CD4-positive, alpha-beta memory T cell (primary cell): ENCODE measurements at regions not wholly inside any gene's neighbourhood (a gene's known extent, or its start where the extent isn't known, plus 50 kb on each side); places are given as distances from the start of the nearest gene placed in this dataset.

ENCODE experiments used
- CTCF ChIA-PET: fragments of 350-600 bp; sonication (Branson Sonifier 250); formaldehyde crosslinking; loops from one replicate; lab custom pipeline; 2021; ENCODE audit warnings: inconsistent platforms; ENCODE audit not compliant: partially characterized antibody; lab: Charles Lee
- POLR2A ChIA-PET: fragments of 350-600 bp; sonication (Branson Sonifier 250); formaldehyde crosslinking; loops from one replicate; lab custom pipeline; 2021; ENCODE audit not compliant: partially characterized antibody; lab: Charles Lee
- DNase-seq, 5 donors: peaks; one replicate each; pipeline versions ENCODE4 v3.0.0 to v3.0.0-alpha.2; 2020 to 2022; ENCODE audit warnings: mixed read lengths in 1 of 5
- H3K27ac ChIP-seq: one replicate; pipeline ENCODE4 v1.7.0; 2013; ENCODE audit warnings: low read depth, low read length
- H3K27me3 ChIP-seq: 2 replicates; pipeline ENCODE4 v1.7.0; 2013; ENCODE audit warnings: mild to moderate bottlenecking, low read length, moderate library complexity; ENCODE audit not compliant: insufficient read depth
- H3K36me3 ChIP-seq: 2 replicates; pipeline ENCODE4 v1.7.0; 2013; ENCODE audit warnings: mild to moderate bottlenecking, low read length, moderate library complexity; ENCODE audit not compliant: insufficient read depth
- H3K4me1 ChIP-seq: 2 replicates; pipeline ENCODE4 v1.7.0; 2013; ENCODE audit warnings: mild to moderate bottlenecking, low read length, moderate library complexity; ENCODE audit not compliant: insufficient read depth
- H3K4me3 ChIP-seq, 2 donors: one replicate each; pipeline ENCODE4 v1.7.0; 2013; ENCODE audit warnings: low read length in 2 of 2, mild to moderate bottlenecking in 1 of 2
- H3K9me3 ChIP-seq, 2 donors: one replicate each; pipeline ENCODE4 v1.7.0; 2013; ENCODE audit warnings: low read length in 2 of 2, control low read depth in 1 of 2; ENCODE audit not compliant: control insufficient read depth in 1 of 2
- H3K27ac Mint-ChIP-seq, 7 donors: one replicate each; pipeline ENCODE4 v1.8.0; 2020 to 2021; ENCODE audit warnings: mixed read lengths in 7 of 7, mild to moderate bottlenecking in 6 of 7, inconsistent platforms in 3 of 7, moderate library complexity in 3 of 7
- H3K27me3 Mint-ChIP-seq, 2 donors: one replicate each; pipeline ENCODE4 v1.8.0; 2020 to 2021; ENCODE audit warnings: mixed read lengths in 2 of 2
- H3K36me3 Mint-ChIP-seq, 2 donors: one replicate each; pipeline ENCODE4 v1.8.0; 2020 to 2021; ENCODE audit warnings: mixed read lengths in 2 of 2, inconsistent platforms in 1 of 2, mild to moderate bottlenecking in 1 of 2
- H3K4me1 Mint-ChIP-seq, 4 donors: one replicate each; pipeline ENCODE4 v1.8.0; 2020 to 2021; ENCODE audit warnings: mixed read lengths in 4 of 4, mild to moderate bottlenecking in 1 of 4
- H3K4me3 Mint-ChIP-seq, 8 donors: one replicate each; pipeline ENCODE4 v1.8.0; 2020 to 2021; ENCODE audit warnings: mixed read lengths in 8 of 8, mild to moderate bottlenecking in 7 of 8, moderate library complexity in 6 of 8, inconsistent platforms in 3 of 8
- H3K9me3 Mint-ChIP-seq, 8 donors: one replicate each; pipeline ENCODE4 v1.8.0; 2020 to 2021; ENCODE audit warnings: mixed read lengths in 8 of 8, mild to moderate bottlenecking in 5 of 8, inconsistent platforms in 3 of 8, moderate library complexity in 1 of 8
- intact Hi-C: fragments of 100-400 bp; cut with micrococcal nuclease; formaldehyde crosslinking; loops from one replicate; pipeline ENCODE4 v1.15.1; 2023

- peaks cover 0 to 9% (median 3%) of the 10 kb centered on the region in 8 donors for H3K9me3 Mint-ChIP-seq
- H3K9me3 ChIP-seq, result no peaks in the 10 kb centered on the region
- no peak for DNase-seq
- no peaks in the 10 kb centered on the region for H3K36me3 ChIP-seq
- H3K4me1 ChIP-seq, result no peaks in the 10 kb centered on the region
- H3K4me1 Mint-ChIP-seq, result no peaks in the 10 kb centered on the region
- intact Hi-C loops, result no loop called here
- no peak overlapping the region for H3K4me3 ChIP-seq
- no peak overlapping the region for H3K27ac Mint-ChIP-seq
- POLR2A ChIA-PET, result no interaction called here
- no peaks in the 10 kb centered on the region for H3K36me3 Mint-ChIP-seq
- H3K27me3 Mint-ChIP-seq, result peaks cover 0 to 1% of the 10 kb centered on the region in 2 donors
- no peak overlapping the region for H3K4me3 Mint-ChIP-seq
- CTCF ChIA-PET, result no interaction called here
- H3K27me3 ChIP-seq, result no peaks in the 10 kb centered on the region
- H3K27ac ChIP-seq, result no peak overlapping the region
Observed at GRCh38 chr1:67977756-67978155, 72.7 kb downstream of the DIRAS3 start.

GRCh38 chr1:67973051-67973450 lies 77.4 kb downstream of the DIRAS3 start:
- H3K27ac Mint-ChIP-seq, result no peak overlapping the region
- H3K9me3 Mint-ChIP-seq, result peaks cover 2 to 13% (median 6%) of the 10 kb centered on the region in 8 donors
- H3K27me3 Mint-ChIP-seq, result peaks cover 0 to 1% of the 10 kb centered on the region in 2 donors
- no peak overlapping the region for H3K4me3 Mint-ChIP-seq
- Histone ChIP-seq H3K27me3 (no peaks in the 10 kb centered on the region), H3K4me1 (no peaks in the 10 kb centered on the region), H3K9me3 (no peaks in the 10 kb centered on the region), H3K27ac (no peak overlapping the region), H3K4me3 (no peak overlapping the region), H3K36me3 (no peaks in the 10 kb centered on the region)
- ChIA-PET POLR2A (no interaction called here), CTCF (no interaction called here)
- H3K36me3 Mint-ChIP-seq, result no peaks in the 10 kb centered on the region
- no peaks in the 10 kb centered on the region for H3K4me1 Mint-ChIP-seq
- intact Hi-C loops, result no loop called here
- no peak for DNase-seq

- CTCF ChIA-PET, result no interaction called here
- no peaks in the 10 kb centered on the region for H3K36me3 Mint-ChIP-seq
- no peaks in the 10 kb centered on the region for H3K27me3 ChIP-seq
Observed at GRCh38 chr1:67970088-67970487, 80.3 kb downstream of the DIRAS3 start.

GRCh38 chr1:67969446-67969845 lies 81.0 kb downstream of the DIRAS3 start:
- Mint-ChIP-seq H3K27me3 (no peaks in the 10 kb centered on the region), H3K36me3 (no peaks in the 10 kb centered on the region), H3K27ac (no peak overlapping the region), H3K4me3 (no peak overlapping the region), H3K9me3 (peaks cover 2 to 16% (median 8%) of the 10 kb centered on the region in 8 donors), H3K4me1 (no peaks in the 10 kb centered on the region)
- no peak for DNase-seq
- Histone ChIP-seq H3K4me3 (no peak overlapping the region), H3K9me3 (no peaks in the 10 kb centered on the region), H3K27ac (no peak overlapping the region), H3K4me1 (no peaks in the 10 kb centered on the region), H3K27me3 (no peaks in the 10 kb centered on the region), H3K36me3 (no peaks in the 10 kb centered on the region)
- POLR2A ChIA-PET, result no interaction called here
- intact Hi-C loops, result no loop called here
- CTCF ChIA-PET, result no interaction called here

More at GRCh38 chr1:67970088-67970487, 80.3 kb downstream of the DIRAS3 start:
- Mint-ChIP-seq H3K27ac (no peak overlapping the region), H3K9me3 (peaks cover 2 to 13% (median 7%) of the 10 kb centered on the region in 8 donors), H3K4me3 (no peak overlapping the region), H3K27me3 (peaks cover 0 to 1% of the 10 kb centered on the region in 2 donors), H3K4me1 (no peaks in the 10 kb centered on the region)
- Histone ChIP-seq H3K27ac (no peak overlapping the region), H3K9me3 (no peaks in the 10 kb centered on the region), H3K4me3 (no peak overlapping the region), H3K36me3 (no peaks in the 10 kb centered on the region), H3K4me1 (no peaks in the 10 kb centered on the region)
- POLR2A ChIA-PET, result no interaction called here
- intact Hi-C loops, result no loop called here
- no peak for DNase-seq

- no peaks in the 10 kb centered on the region for H3K36me3 ChIP-seq
- no peak overlapping the region for H3K27ac ChIP-seq
- no peaks in the 10 kb centered on the region for H3K9me3 ChIP-seq
- Mint-ChIP-seq H3K4me1 (no peaks in the 10 kb centered on the region), H3K36me3 (no peaks in the 10 kb centered on the region), H3K27me3 (no peaks in the 10 kb centered on the region), H3K9me3 (peaks cover 3 to 35% (median 21%) of the 10 kb centered on the region in 8 donors), H3K4me3 (no peak overlapping the region), H3K27ac (no peak overlapping the region)
- DNase-seq, result no peak
- ChIA-PET CTCF (no interaction called here), POLR2A (no interaction called here)
- intact Hi-C loops, result no loop called here
- no peaks in the 10 kb centered on the region for H3K27me3 ChIP-seq
- no peak overlapping the region for H3K4me3 ChIP-seq
- no peaks in the 10 kb centered on the region for H3K4me1 ChIP-seq
Observed at GRCh38 chr1:67966666-67967009, 83.8 kb downstream of the DIRAS3 start.

GRCh38 chr1:67965995-67966665 lies 84.3 kb downstream of the DIRAS3 start:
- H3K4me3 ChIP-seq, result no peak overlapping the region
- no peak overlapping the region for H3K27ac ChIP-seq
- Mint-ChIP-seq H3K36me3 (no peaks in the 10 kb centered on the region), H3K27ac (no peak overlapping the region), H3K9me3 (peaks cover 3 to 35% (median 21%) of the 10 kb centered on the region in 8 donors), H3K4me3 (no peak overlapping the region), H3K4me1 (no peaks in the 10 kb centered on the region), H3K27me3 (no peaks in the 10 kb centered on the region)
- H3K27me3 ChIP-seq, result no peaks in the 10 kb centered on the region
- no peak for DNase-seq
- intact Hi-C loops, result no loop called here
- no peaks in the 10 kb centered on the region for H3K9me3 ChIP-seq
- CTCF ChIA-PET, result no interaction called here
- H3K36me3 ChIP-seq, result no peaks in the 10 kb centered on the region
- POLR2A ChIA-PET, result no interaction called here
- no peaks in the 10 kb centered on the region for H3K4me1 ChIP-seq

GRCh38 chr1:67963263-67963662 lies 87.2 kb downstream of the DIRAS3 start:
- no peak overlapping the region for H3K27ac Mint-ChIP-seq
- H3K27me3 Mint-ChIP-seq, result no peaks in the 10 kb centered on the region
- no peaks in the 10 kb centered on the region for H3K36me3 Mint-ChIP-seq
- no peak for DNase-seq
- H3K4me1 ChIP-seq, result no peaks in the 10 kb centered on the region
- ChIA-PET POLR2A (no interaction called here), CTCF (interaction anchor here (0.9 kb wide), 1 partner anchor 16 kb away, joined by 3 read pairs; no protein-coding TSS in a partner anchor)
- H3K4me1 Mint-ChIP-seq, result no peaks in the 10 kb centered on the region
- no peak overlapping the region for H3K4me3 ChIP-seq
- H3K36me3 ChIP-seq, result no peaks in the 10 kb centered on the region
- intact Hi-C loops, result no loop called here
- no peak overlapping the region for H3K4me3 Mint-ChIP-seq
- no peak overlapping the region for H3K27ac ChIP-seq
- no peaks in the 10 kb centered on the region for H3K9me3 ChIP-seq
- H3K27me3 ChIP-seq, result no peaks in the 10 kb centered on the region
- H3K9me3 Mint-ChIP-seq, result peaks cover 0 to 29% (median 21%) of the 10 kb centered on the region in 8 donors
